ACC112 (cell line): ENCODE measurements at regions not wholly inside any gene's neighbourhood (a gene's known extent, or its start where the extent isn't known, plus 50 kb on each side); places are given as distances from the start of the nearest gene placed in this dataset.

Experiments
- H2AFZ ChIP-seq: fragments of 200-600 bp; sonication (generic); one replicate; pipeline ENCODE4 v1.6.0; 2017; ENCODE audit warnings: antibody characterized with exemption, low read length; ENCODE audit not compliant: unreplicated experiment
- H3K27ac ChIP-seq: fragments of 200-600 bp; sonication (generic); 2 replicates; pipeline ENCODE4 v1.5.1; 2014; ENCODE audit warnings: low read depth, mild to moderate bottlenecking, antibody characterized with exemption, low read length, moderate library complexity
- H3K27me3 ChIP-seq: fragments of 200-600 bp; sonication (generic); 2 replicates; pipeline ENCODE4 v1.6.1; 2014; ENCODE audit warnings: mild to moderate bottlenecking, antibody characterized with exemption, low read length, moderate library complexity, mixed read lengths; ENCODE audit not compliant: insufficient read depth
- H3K36me3 ChIP-seq: fragments of 200-600 bp; sonication (generic); 2 replicates; pipeline ENCODE4 v1.6.1; 2016; ENCODE audit warnings: mild to moderate bottlenecking, antibody characterized with exemption, low read length, moderate library complexity, mixed read lengths; ENCODE audit not compliant: insufficient read depth
- H3K4me1 ChIP-seq: fragments of 200-600 bp; sonication (generic); one replicate; pipeline ENCODE4 v1.6.1; 2016; ENCODE audit warnings: low read length, mixed read lengths; ENCODE audit not compliant: insufficient read depth, unreplicated experiment, control insufficient read depth
- H3K4me3 ChIP-seq: fragments of 200-600 bp; sonication (generic); 2 replicates; pipeline ENCODE4 v1.5.1; 2014; ENCODE audit warnings: mild to moderate bottlenecking, low read depth, low read length
- H3K79me2 ChIP-seq: fragments of 200-600 bp; sonication (generic); one replicate; pipeline ENCODE4 v1.6.0; 2016; ENCODE audit warnings: low read length; ENCODE audit not compliant: control insufficient read depth, unreplicated experiment, insufficient read depth

DNA sequence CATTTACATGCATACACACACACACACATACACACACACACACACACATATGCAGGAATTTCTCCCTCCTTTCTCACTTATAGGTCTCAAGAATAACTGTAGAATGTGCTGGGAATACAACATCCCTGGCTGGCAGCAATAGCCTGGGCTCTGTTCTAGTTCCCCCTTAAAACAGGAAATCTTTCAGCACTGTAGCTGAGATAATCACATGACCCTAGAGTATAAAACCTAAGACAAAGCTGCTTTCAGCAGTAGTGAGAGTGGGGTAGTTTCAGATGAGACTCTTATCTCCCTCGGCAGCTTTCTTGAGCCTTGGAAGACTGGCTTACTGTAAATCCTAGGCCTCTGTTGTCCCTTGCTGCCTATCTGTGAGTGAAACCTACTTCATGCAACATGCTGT lies 137.4 kb upstream of the AKR1E2 start:
- Histone ChIP-seq H3K36me3 (no peaks in the 10 kb centered on the region), H2AFZ (no peak overlapping the region), H3K79me2 (no peaks in the 10 kb centered on the region), H3K4me1 (peaks cover 14% of the 10 kb centered on the region), H3K27me3 (no peaks in the 10 kb centered on the region), H3K4me3 (no peak overlapping the region), H3K27ac (no peak overlapping the region)

DNA sequence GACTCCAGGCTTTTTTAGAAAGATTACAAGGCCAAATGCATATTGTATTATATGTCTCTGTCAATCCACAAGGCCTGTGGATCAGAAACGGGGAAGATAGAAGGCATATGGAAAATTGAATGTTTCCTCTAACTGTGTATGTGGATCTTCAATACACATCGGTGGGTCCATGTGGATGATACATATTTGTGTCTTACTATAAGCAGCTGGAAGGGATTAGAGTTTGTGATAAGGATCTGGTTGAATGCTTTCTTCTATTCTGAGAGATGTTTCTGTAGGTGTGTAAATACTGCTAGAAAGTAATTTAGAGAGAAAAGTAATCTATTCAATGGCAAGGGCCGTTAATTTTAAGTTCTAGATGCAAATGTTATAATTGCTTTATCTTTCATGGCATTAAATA lies 137.8 kb upstream of the AKR1E2 start:
- Histone ChIP-seq H3K27ac (no peak overlapping the region), H2AFZ (no peak overlapping the region)

DNA sequence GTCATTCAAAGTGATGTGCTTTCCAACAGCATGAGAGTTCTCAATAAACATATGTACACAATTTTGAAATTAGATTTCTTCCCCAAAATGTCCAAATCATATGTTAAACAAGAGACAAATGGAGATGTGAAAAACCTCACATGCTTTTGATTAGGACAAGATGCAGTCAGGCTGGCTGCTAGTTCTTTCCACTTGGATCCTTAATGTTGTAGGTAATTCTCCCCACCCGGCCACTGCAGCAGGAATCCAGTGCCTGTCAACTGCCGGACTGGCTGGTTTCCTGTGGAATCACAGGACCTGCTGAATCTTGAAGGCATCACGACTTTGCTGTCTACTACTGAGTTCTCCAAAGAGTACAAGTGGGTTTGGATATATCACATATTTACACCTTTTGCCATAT lies 138.6 kb upstream of the AKR1E2 start:
- H2AFZ ChIP-seq = no peak overlapping the region
- H3K27me3 ChIP-seq = no peaks in the 10 kb centered on the region
- H3K4me3 ChIP-seq = no peak overlapping the region
- peaks cover 14% of the 10 kb centered on the region for H3K4me1 ChIP-seq
- no peaks in the 10 kb centered on the region for H3K79me2 ChIP-seq
- no peak overlapping the region for H3K27ac ChIP-seq
- no peaks in the 10 kb centered on the region for H3K36me3 ChIP-seq

More for the DNA sequence above, 137.8 kb upstream of the AKR1E2 start:
- peaks cover 14% of the 10 kb centered on the region for H3K4me1 ChIP-seq
- H3K4me3 ChIP-seq = no peak overlapping the region
- H3K27me3 ChIP-seq = no peaks in the 10 kb centered on the region
- H3K36me3 ChIP-seq = no peaks in the 10 kb centered on the region
- H3K79me2 ChIP-seq = no peaks in the 10 kb centered on the region

DNA sequence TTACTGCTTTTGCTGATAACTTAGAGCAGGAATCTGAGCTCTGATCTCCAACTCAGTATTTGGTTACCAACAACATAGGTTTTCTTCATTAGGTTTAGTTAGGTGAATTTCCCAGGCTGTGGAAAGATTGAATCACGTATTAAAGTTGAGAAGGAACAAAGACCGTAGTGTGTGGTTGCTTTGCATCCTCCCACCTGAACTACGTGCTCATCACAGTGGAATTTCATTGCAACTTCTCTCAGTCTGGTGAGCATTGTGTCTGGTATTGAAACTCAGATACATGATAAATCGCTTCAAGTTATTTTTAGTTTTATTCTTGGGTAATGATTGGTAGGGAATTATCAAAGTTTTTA lies 139.4 kb upstream of the AKR1E2 start:
- Histone ChIP-seq H3K4me3 (no peak overlapping the region), H3K79me2 (no peaks in the 10 kb centered on the region), H3K36me3 (no peaks in the 10 kb centered on the region), H2AFZ (peak overlapping the region; percentile 52), H3K27ac (no peak overlapping the region), H3K4me1 (peaks cover 9% of the 10 kb centered on the region), H3K27me3 (no peaks in the 10 kb centered on the region)

DNA sequence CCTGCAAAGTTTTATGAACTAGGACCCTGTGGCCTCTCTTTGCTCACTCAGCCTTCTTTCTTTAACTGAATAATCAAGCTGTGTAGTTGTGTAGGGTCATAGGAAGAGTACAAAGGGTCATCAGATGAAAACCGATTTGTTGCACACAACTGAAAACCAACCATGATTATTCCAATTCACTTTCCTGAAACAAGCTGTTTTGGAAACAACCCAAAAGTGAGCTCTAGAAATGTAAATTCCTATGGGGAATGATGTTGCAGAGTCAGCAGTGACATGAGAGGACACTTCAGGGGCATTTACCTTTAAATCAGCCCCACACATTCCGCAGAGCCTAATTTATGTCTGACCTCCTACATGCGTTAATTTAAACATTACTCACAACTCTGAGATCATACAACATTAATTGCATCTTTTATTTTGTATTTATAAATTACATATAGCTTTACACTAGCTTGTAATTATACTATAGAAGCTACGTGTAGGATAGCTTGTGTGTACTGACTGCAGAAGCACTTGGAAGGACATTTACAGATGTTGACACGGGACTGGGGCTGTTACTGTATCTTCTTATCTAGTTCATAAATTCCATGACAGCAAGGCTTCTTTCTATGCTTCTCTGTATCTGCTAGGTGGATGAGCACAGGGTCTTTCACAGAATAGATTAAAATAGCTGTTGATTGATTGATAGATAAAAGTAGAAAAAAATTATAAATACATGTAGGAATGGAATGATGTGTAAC lies 139.9 kb upstream of the AKR1E2 start:
- H3K79me2 ChIP-seq = no peaks in the 10 kb centered on the region
- no peak overlapping the region for H3K4me3 ChIP-seq
- no peaks in the 10 kb centered on the region for H3K36me3 ChIP-seq
- H3K4me1 ChIP-seq = peaks cover 6% of the 10 kb centered on the region
- H3K27me3 ChIP-seq = no peaks in the 10 kb centered on the region
- no peak overlapping the region for H2AFZ ChIP-seq
- H3K27ac ChIP-seq = no peak overlapping the region

DNA sequence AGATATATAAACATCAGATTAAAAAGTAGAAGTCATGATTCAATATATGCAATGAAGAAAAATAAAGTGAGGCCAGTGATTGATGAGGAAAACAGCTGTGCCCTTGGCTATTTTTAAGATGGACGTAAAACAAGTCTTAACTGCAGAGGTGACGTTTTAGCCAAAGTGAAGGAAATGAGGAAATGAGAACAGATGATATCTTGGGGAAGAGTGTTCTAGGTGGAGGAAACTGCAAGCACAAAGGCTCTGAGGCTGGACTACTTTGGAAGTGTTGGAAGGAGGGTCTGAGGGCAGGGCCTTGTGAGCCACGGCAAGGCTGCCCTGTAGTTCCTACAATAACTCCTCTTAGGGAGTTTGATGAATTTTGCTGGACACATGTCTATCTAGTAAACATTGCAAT lies 140.5 kb upstream of the AKR1E2 start:
- H3K4me3 ChIP-seq = no peak overlapping the region
- peaks cover 6% of the 10 kb centered on the region for H3K4me1 ChIP-seq
- H3K36me3 ChIP-seq = no peaks in the 10 kb centered on the region
- H3K27me3 ChIP-seq = no peaks in the 10 kb centered on the region
- no peak overlapping the region for H2AFZ ChIP-seq
- H3K27ac ChIP-seq = no peak overlapping the region
- H3K79me2 ChIP-seq = no peaks in the 10 kb centered on the region

DNA sequence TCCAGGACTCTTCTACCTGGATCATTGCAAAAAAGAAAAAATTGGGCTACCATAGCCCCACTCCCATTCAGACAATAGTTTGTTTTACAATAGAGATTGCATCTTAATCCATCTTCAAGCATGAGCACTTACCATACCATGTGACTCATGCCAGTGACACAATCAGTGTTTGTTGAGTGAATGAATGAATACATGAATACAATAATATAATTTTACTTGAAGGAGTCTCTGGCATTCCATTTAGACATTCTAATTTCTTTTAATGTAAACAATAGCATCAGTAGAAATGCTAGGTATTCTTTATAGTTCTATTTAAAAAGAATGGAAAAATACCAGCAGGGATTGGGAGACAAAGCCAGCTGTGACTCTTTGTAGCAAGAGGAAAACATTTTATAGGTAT lies 141.6 kb upstream of the AKR1E2 start:
- H3K4me3 ChIP-seq = no peak overlapping the region
- H3K27me3 ChIP-seq = no peaks in the 10 kb centered on the region
- H2AFZ ChIP-seq = no peak overlapping the region
- no peaks in the 10 kb centered on the region for H3K79me2 ChIP-seq
- peaks cover 6% of the 10 kb centered on the region for H3K4me1 ChIP-seq
- H3K27ac ChIP-seq = no peak overlapping the region
- no peaks in the 10 kb centered on the region for H3K36me3 ChIP-seq

DNA sequence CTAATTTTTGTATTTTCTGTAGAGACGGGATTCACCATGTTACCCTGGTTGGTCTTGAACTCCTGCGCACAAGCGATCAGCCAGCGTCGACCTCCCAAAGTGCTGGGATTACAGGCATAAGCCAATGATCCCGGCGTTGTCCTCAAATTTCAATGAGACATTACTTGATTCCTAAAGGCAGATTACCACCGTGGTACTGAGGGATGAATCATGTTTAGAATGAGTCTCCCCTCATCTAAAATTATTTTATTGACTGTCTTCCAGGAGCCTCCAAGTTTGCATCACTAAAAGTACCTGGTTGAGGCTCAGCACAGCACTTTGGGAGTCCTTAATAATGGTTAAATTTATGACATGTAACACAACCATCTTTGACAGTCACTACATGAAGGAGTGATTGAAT lies 142.2 kb upstream of the AKR1E2 start:
- Histone ChIP-seq H3K27ac (no peak overlapping the region), H3K27me3 (no peaks in the 10 kb centered on the region), H2AFZ (no peak overlapping the region), H3K79me2 (no peaks in the 10 kb centered on the region), H3K4me1 (peaks cover 7% of the 10 kb centered on the region), H3K4me3 (no peak overlapping the region), H3K36me3 (no peaks in the 10 kb centered on the region)

DNA sequence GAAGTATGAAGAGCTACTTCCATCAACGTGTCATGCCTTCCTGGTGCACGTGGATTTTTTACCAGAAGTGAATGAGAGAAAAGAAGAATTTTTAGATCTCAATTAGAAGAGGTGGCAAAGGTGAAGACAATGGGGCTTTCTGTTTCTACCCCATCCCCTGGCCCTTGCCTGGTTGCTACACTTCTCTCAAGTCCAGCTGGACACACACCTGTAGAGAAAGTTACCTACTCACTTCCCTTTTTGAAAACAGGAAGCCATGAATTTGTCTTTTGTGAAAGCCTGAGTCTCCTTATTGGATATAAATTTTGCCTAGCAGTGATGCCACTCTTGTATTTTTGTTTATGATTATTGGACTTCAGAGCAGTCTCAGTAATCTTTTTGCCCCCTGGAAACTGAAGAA lies 142.9 kb upstream of the AKR1E2 start:
- H2AFZ ChIP-seq = no peak overlapping the region
- H3K4me3 ChIP-seq = no peak overlapping the region
- no peak overlapping the region for H3K27ac ChIP-seq
- H3K4me1 ChIP-seq = peaks cover 14% of the 10 kb centered on the region
- H3K36me3 ChIP-seq = no peaks in the 10 kb centered on the region
- no peaks in the 10 kb centered on the region for H3K27me3 ChIP-seq
- no peaks in the 10 kb centered on the region for H3K79me2 ChIP-seq

DNA sequence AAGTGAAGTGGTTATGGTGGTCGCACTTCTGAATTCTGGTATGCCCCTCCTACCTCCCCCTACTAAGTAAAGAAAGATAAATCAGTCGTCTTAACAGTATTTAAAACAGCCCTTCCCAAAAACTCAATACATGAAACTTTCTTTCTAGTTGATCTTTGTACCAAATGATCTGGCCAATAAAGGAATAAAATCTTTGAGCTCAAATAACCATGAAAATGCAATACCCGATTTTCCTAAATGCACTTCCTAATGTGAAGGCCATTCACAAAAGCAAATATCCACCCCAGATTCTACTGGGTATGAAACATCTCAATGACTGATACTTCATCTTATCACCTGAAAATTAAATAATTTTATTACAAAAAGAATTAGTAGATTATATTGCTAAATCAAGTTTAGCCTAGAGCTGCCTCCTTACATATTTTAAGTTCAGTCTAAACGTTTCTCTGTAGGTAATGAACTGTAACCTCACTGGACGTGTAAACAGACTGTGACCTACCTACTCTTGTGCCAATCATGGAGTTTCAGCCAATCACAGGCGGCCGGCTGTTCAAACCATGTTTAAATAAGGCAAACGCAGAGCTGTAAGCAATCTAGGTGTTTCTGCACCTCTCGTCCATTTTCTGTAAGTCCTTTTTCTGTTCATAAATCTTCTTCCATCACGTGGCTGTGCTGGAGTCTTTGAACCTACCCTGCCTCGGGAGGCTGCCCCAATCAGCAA lies 146.9 kb upstream of the AKR1E2 start:
- H3K4me3 ChIP-seq = no peak overlapping the region
- peaks cover 27% of the 10 kb centered on the region for H3K4me1 ChIP-seq
- H2AFZ ChIP-seq = peak overlapping the region; percentile 70
- no peaks in the 10 kb centered on the region for H3K27me3 ChIP-seq
- no peaks in the 10 kb centered on the region for H3K36me3 ChIP-seq
- peak overlapping the region; percentile 96 for H3K27ac ChIP-seq
- H3K79me2 ChIP-seq = peaks cover 24% of the 10 kb centered on the region
